Retina (tissue), 1 donor: ENCODE measurements at regions not wholly inside any gene's neighbourhood (a gene's known extent, or its start where the extent isn't known, plus 50 kb on each side); places are given as distances from the start of the nearest gene placed in this dataset.
"Not testable (repeated sequence)": the region's sequence is repeated elsewhere in the genome, so short reads cannot be mapped to it uniquely, and the experiment has no call there.

Experiments
- DNase-seq: peaks from one replicate; pipeline ENCODE4 v3.0.0-alpha.2; 2016

DNA sequence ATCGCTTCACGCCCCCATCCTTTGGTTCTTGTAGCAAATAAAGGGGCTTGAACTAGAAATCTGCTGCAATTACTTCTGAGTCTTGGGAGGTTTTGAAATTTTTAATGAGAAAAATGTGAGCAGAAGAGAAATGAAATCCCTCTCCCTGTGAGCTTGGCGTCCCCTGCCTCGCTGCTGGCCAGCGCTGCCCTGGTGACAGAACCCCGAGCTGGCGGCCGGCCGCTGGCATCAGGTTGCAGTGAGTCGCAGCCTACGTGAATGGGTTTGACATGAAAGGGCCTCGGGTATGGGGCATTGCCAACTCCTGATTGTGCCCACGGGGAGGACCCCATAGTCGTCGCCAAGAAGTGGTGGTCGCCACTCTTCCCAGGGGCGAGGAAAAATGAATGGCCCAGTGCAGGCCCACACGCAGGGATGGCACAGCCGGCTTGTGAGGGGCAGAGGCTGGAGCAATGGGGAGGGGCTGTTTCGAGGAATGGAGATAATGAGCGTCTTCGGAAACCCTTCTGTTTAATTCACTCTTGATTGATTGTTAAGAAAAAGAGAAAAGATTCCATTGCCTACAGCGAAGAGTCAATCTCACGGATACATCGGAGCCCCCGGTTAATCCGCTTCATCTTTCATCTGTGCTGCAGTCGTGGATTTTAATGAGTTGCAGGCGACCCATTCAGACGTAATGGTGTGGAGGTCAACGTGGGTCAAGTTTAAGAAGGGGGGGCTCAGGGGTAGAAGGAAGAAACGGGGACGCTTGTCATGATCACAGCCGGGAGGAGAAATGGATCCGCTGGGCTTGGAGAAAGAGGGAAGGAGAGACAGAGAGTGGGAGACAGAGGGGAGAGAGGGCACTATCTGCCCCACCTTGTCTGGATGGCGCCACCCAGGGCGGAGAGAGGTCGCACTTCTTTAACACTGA is 380.1 kb downstream of the THBS2 start:
- DNase-seq, result peak; percentile 62

- DNase-seq, result no peak
Observed at GRCh38 chr6:168871642-168872315, 381.9 kb downstream of the THBS2 start.

- no peak for DNase-seq
Observed at GRCh38 chr6:168870982-168871381, 382.7 kb downstream of the THBS2 start.

- DNase-seq, result no peak
Observed at GRCh38 chr6:168867247-168868102, 386.2 kb downstream of the THBS2 start.

DNA sequence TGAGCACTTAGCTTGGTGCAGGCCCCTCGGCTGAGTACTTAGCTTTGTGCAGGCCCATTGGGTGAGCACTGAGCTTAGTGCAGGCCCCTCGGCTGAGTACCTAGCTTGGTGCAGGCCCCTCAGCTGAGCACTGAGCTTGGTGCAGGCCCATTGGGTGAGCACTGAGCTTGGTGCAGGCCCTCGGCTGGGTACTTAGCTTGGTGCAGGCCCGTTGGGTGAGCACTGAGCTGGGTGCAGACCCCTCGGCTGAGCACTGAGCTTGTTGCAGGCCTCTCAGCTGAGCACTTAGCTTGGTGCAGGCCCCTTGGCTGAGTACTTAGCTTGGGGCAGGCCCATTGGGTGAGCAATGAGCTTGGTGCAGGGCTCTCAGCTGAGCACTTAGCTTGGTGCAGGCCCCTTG is 387.1 kb downstream of the THBS2 start:
- no peak for DNase-seq

GRCh38 chr6:168865522-168865921 is 388.1 kb downstream of the THBS2 start:
- no peak for DNase-seq

GRCh38 chr6:168864541-168865460 is 388.8 kb downstream of the THBS2 start:
- DNase-seq, result no peak

- DNase-seq, result no peak
Observed at GRCh38 chr6:168863467-168863866, 390.2 kb downstream of the THBS2 start.

- no peak for DNase-seq
Observed at GRCh38 chr6:168862346-168862980, 391.2 kb downstream of the THBS2 start.

DNA sequence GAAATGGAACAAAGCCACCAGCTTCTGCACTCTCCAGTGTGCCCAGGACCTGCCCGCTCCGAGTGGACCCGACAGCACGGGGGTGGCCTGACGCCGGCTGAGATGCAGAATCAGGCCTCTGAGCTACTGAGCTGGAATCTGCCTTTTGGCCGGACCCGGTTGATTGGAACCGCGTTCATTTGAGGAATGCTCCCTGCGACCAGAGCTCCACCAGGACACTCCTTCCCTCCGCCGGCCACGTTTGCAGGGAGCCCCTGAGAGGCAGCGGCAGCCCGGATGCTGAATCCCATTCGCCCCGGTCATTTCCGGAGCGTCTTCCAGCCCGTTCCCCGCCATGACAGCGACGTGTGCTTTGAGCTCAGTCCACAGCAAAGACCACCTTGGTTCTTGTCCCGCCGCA is 392.7 kb downstream of the THBS2 start:
- no peak for DNase-seq

DNA sequence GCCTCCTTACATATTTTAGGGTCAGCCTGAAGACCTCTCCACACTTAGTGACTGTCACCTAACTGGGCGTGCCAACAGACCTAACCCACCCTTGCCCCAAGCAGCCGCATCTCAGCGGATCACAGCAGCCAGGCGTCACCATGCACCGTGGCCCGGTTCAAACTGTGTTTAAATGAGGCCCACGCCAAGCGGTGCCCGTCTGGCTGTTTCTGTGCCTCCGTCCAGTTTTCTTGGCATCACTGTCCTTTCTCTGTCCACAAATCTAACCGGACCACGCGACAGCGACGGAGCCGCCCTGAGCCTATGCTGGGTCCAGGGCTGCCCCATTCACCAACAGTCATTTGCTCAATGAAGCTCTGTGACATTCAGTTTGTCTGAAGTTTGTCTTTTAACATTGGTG is 393.3 kb downstream of the THBS2 start:
- DNase-seq, result no peak

GRCh38 chr6:168858926-168859325 is 394.7 kb downstream of the THBS2 start:
- no peak for DNase-seq

DNA sequence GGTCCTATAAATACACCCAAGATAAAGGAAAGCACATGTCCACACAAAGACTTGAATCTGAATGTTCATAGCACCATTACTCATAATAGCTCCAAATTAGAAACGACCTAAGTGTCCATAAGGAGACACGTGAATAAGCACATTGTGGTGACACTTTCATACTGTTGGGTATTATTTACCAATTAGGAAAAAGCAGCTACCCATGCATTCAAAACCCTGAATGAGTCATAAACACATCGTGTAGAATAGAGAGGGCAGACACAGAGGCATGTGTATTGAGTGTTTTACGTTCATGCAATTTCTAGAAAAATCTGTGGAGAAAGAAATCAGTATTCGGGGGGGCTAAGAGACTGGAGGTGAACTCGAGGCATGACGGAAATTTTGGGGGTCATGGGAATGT is 396.7 kb downstream of the THBS2 start:
- no peak for DNase-seq

DNA sequence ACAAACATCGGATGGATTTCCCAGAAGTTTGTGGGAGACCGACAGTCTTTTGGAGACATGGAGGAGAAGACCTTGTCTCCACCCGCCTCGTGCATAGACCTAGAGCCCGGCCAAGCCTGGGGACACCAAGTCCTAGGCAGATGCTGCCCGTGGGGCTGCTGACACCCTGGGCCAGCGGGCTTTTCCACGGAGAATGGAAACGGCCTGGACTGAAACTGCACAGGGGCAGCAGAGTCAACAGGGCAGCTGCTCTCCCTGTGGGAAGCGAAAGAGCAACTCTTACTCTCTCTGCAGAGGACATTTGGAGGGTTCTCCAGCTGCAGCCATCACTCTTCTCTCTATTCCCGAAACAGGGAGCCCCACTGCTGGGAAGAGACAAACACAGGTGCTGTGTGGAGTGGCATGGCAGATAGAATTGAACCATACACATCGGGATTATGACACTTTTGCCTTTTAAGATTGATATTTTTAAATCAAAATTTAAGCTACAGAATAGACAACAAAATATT is 401.2 kb downstream of the THBS2 start:
- DNase-seq, result no peak

DNA sequence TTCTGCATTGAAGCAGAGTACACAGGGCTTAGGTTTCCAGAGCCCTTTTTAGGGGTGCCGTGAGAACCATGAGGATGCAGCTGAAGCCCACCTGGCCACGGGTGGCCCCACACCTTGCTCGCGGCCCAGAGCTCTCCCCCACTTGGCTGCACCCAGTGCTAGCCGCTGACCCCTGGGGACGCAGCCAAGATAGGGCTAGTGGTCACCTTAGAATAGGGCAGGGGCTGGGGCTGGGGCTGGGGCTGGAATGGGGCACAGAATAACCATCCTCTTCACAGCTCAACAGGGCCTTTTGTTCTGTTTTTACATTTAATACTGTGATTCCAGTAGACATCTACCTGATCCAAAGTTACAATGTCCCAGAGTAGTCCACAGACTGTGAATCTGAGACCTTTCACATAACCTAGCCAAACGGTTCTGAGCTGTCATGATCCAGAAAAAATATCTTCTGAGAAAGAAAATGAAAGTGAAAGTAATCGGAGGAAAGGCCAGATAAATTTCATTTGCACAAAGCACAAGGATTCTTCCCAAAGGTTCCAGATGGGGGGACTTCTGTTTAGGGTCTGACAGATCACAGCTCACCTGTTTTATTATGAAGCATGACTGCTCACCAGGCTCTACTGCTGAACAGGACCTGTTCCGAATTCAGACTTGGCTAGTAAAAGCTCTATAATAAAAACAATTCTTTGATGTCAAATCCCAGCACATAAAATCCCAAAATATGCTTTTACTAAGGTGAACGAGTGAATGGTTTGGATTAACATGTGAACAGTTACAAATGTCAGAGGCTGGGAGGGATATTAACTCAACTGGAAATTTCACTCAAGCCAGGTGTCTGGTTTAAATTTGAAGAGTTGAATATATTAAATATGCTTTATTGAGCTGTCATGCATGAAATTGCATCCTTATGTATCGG is 401.9 kb downstream of the THBS2 start:
- no peak for DNase-seq

DNA sequence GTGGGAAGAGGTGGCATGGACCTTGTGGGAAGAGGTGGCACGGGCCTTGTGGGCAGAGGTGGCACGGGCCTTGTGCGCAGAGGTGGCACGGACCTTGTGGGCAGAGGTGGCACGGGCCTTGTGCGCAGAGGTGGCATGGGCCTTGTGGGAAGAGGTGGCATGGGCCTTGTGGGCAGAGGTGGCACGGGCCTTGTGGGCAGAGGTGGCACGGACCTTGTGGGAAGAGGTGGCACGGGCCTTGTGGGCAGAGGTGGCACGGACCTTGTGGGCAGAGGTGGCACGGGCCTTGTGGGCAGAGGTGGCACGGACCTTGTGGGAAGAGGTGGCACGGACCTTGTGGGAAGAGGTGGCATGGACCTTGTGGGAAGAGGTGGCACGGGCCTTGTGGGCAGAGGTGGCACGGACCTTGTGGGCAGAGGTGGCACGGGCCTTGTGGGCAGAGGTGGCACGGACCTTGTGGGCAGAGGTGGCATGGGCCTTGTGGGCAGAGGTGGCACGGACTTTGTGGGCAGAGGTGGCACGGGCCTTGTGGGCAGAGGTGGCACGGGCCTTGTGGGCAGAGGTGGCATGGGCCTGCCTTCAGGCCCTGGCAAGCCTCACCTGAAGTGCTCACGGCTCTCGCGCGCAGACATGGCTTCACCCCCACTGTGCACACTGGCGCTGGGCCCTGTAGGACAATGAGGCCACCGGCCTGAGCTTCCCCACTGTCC is 403.5 kb downstream of the THBS2 start:
- DNase-seq, result not testable (repeated sequence)

GRCh38 chr6:168849459-168849858 is 404.2 kb downstream of the THBS2 start:
- no peak for DNase-seq

- DNase-seq, result no peak
Observed at GRCh38 chr6:168848797-168849196, 404.8 kb downstream of the THBS2 start.

DNA sequence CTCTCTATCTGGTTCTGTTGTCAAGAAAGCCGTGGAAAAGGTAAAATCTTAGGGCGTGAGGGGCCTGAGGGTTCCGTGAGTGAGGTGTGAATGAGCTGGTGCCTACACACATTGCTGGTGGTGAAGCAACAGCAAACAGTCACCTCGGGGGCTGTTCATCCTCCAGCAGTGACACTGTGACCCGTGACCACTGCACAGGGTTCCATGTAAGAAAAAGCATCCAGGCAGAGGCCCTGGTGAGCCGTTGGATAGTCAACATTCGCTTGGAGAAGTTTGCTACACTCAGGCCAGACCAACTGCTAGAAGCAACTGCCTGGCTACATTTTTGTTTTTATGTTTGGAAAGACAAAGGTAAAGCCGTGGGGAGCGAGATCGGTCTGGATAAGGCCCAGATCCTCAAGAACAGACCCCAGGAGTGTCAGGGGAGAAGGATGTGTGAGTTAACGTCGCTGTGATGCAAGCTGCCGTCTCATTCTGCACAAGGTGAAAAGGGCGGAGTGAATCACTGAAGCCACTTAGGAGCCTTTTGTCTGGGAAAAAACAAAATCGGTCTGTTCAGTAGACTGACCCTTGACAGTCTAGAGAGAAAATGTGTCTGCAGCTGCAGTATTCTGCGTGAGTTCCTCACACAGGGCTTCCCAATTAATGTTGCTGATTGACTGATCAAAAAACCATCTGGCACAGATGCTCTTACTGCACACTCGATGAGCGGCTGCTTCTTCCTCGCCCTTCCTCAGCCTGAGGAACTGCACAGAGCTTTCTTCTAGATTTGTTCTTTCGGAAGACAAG is 404.0 kb downstream of the SMOC2 start:
- DNase-seq, result peak; percentile 36
